ENCODE measurements at regions not wholly inside any gene's neighbourhood (a gene's known extent, or its start where the extent isn't known, plus 50 kb on each side); places are given as distances from the start of the nearest gene placed in this dataset.

- DNase-seq (ENCODE audit: low read depth): no peak
- no peak overlapping the region for H3K4me3 ChIP-seq (ENCODE audit: low read depth, low read length)
- no peak for TF ChIP-seq CTCF (conservative IDR thresholded peaks at IDR 0.05; ENCODE audit: low read depth, low read length)
Measured at GRCh38 chr16:55955845-55956244, 80.7 kb upstream of the CES5A start.

GRCh38 chr16:55955424-55955823 lies 80.3 kb upstream of the CES5A start:
- no peak overlapping the region for H3K4me3 ChIP-seq (ENCODE audit: low read depth, low read length)
- no peak for TF ChIP-seq CTCF (conservative IDR thresholded peaks at IDR 0.05; ENCODE audit: low read depth, low read length)
- no peak for DNase-seq (ENCODE audit: low read depth)

GRCh38 chr16:55954906-55955305 lies 79.7 kb upstream of the CES5A start:
- TF ChIP-seq CTCF (conservative IDR thresholded peaks at IDR 0.05; ENCODE audit: low read depth, low read length): no peak
- no peak overlapping the region for H3K4me3 ChIP-seq (ENCODE audit: low read depth, low read length)
- no peak for DNase-seq (ENCODE audit: low read depth)

- no peak for TF ChIP-seq CTCF (conservative IDR thresholded peaks at IDR 0.05; ENCODE audit: low read depth, low read length)
- DNase-seq (ENCODE audit: low read depth): no peak
- H3K4me3 ChIP-seq (ENCODE audit: low read depth, low read length): no peak overlapping the region
Measured at GRCh38 chr16:55949518-55949917, 74.3 kb upstream of the CES5A start.

GRCh38 chr16:55948230-55948629 lies 73.1 kb upstream of the CES5A start:
- no peak for DNase-seq (ENCODE audit: low read depth)
- TF ChIP-seq CTCF (conservative IDR thresholded peaks at IDR 0.05; ENCODE audit: low read depth, low read length): no peak
- H3K4me3 ChIP-seq (ENCODE audit: low read depth, low read length): no peak overlapping the region

GRCh38 chr16:55947366-55947765 lies 72.2 kb upstream of the CES5A start:
- no peak overlapping the region for H3K4me3 ChIP-seq (ENCODE audit: low read depth, low read length)
- TF ChIP-seq CTCF (conservative IDR thresholded peaks at IDR 0.05; ENCODE audit: low read depth, low read length): no peak
- no peak for DNase-seq (ENCODE audit: low read depth)

- peak; percentile 97 for TF ChIP-seq CTCF (conservative IDR thresholded peaks at IDR 0.05; ENCODE audit: low read depth, low read length)
- no peak overlapping the region for H3K4me3 ChIP-seq (ENCODE audit: low read depth, low read length)
- DNase-seq (ENCODE audit: low read depth): peak; percentile 67
Measured at GRCh38 chr16:55944377-55944802, 69.2 kb upstream of the CES5A start.

Data from choroid plexus epithelial cell (primary cell).